GM12875 (cell line): ENCODE measurements at regions not wholly inside any gene's neighbourhood (a gene's known extent, or its start where the extent isn't known, plus 50 kb on each side); places are given as distances from the start of the nearest gene placed in this dataset.

ENCODE experiments used
- H3K4me3 ChIP-seq: one replicate; pipeline ENCODE4 v1.5.1; 2011; ENCODE audit warnings: low read depth, low read length, control low read depth
- TF ChIP-seq, protein P1 (sequence below): IDR thresholded peaks from 2 replicates; pipeline ENCODE4 v1.5.1; 2011; ENCODE audit warnings: low read depth, mild to moderate bottlenecking, control low read depth, inconsistent platforms, low read length, moderate library complexity, borderline replicate concordance; ENCODE audit not compliant: insufficient read depth

DNA sequence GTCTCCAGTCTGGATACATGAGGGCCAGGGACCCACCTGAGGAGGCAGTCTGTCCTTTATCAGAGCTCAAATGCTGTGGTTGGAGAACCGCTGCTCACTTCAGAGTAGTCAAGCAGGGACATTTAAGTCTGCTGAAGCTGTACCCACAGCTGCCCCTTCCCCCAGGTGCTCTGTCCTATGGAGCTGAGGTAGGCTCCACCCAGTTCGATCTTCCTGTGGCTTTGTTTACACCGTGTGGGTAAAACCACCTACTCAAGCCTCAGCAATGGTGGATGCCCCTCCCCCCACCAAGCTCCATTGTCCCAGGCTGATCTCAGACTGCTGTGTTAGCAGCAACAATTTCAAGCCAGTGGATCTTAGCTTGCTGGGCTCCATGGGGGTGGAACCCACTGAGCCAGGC lies 731.4 kb upstream of the HS6ST1 start:
- TF ChIP-seq, protein P1, sequence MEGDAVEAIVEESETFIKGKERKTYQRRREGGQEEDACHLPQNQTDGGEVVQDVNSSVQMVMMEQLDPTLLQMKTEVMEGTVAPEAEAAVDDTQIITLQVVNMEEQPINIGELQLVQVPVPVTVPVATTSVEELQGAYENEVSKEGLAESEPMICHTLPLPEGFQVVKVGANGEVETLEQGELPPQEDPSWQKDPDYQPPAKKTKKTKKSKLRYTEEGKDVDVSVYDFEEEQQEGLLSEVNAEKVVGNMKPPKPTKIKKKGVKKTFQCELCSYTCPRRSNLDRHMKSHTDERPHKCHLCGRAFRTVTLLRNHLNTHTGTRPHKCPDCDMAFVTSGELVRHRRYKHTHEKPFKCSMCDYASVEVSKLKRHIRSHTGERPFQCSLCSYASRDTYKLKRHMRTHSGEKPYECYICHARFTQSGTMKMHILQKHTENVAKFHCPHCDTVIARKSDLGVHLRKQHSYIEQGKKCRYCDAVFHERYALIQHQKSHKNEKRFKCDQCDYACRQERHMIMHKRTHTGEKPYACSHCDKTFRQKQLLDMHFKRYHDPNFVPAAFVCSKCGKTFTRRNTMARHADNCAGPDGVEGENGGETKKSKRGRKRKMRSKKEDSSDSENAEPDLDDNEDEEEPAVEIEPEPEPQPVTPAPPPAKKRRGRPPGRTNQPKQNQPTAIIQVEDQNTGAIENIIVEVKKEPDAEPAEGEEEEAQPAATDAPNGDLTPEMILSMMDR = no peak
- H3K4me3 ChIP-seq = no peak overlapping the region

DNA sequence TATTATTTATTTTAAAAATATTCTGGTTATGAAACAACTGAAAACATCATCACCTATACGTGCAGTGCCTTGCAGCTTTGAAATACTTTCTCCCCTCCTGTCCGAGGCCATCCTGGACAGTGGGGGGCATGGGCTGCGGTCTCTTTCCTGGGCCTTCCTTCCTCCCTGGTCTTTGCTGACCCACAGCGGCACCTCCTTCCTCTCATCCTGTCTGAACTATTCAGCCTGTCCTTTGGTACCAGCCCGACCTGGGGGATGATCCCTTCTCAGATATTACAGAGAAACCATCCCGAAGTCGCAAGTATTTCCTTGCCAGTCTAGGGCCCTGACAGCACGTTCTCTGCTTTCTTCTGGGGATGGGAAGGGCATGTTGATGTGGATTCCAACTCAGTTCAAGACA lies 736.6 kb upstream of the HS6ST1 start:
- no peak overlapping the region for H3K4me3 ChIP-seq
- TF ChIP-seq, protein P1 = no peak

DNA sequence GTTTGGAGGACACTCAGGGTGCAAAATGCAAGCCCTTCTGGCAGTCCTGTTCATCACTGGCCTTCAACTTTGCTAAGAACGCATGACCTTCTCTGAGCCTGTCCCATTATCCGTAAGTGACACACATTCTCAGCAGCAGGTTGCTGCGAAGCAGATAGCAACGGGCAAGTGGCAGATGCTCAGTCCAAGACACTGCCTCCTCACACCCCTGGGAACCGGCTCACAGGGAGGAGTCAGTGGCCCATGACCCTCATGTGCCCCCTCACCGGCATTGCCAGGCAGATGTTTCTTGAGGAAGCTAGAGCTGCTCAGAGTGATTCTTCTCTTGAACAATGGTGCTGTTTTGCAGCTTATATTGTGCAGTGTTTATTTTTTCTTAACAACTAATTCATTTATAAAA lies 737.2 kb upstream of the HS6ST1 start:
- TF ChIP-seq, protein P1 = no peak
- no peak overlapping the region for H3K4me3 ChIP-seq

DNA sequence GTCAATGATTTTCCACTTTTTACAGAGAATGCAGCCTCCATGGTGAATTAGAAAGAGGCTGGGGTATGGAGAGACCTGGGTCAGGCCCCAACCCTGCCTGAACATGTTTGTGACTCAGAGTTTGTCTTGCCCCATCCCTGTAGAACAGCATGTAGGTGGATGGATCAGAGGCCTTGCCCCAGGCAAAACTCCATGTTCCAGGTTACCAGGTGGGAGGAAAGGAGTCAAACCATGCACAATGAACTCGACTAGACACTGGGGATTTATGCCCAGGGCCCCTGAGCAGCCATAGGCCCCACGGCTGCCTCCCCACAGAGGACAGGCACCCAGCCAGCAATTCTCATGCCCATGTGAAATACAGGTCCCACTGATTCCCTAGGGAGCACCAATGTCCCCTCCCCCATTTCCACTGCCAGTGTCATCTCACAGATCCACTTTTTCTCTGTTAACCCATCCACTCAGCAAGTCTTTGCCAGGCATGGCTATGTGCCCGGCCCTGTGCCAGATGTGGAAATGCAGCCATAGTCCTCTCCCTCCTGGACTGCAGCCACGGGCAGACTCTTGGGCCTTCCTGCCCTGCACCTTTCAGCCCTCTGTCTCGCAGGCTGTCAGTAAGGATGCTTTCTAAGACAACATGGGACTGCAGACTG lies 737.8 kb upstream of the HS6ST1 start:
- no peak overlapping the region for H3K4me3 ChIP-seq
- TF ChIP-seq, protein P1 = no peak

DNA sequence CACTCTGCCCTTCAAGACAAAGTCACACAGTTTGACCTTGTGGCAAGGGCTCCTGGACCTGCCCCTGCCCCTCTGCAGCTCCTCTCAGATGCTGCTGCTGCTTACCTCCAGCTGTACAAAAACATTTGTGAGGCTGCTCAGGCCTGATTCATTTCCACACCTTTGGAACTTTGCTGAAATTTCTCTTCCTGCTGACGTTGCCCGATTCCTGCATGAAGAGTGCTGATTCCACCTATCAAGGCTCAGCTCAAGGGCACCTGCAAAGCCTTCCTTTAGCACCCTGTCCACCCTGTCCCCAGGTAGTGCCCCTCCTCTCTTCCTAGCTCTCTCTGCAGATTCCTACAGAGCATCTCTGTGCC lies 738.3 kb upstream of the HS6ST1 start:
- no peak overlapping the region for H3K4me3 ChIP-seq
- TF ChIP-seq, protein P1 = no peak

DNA sequence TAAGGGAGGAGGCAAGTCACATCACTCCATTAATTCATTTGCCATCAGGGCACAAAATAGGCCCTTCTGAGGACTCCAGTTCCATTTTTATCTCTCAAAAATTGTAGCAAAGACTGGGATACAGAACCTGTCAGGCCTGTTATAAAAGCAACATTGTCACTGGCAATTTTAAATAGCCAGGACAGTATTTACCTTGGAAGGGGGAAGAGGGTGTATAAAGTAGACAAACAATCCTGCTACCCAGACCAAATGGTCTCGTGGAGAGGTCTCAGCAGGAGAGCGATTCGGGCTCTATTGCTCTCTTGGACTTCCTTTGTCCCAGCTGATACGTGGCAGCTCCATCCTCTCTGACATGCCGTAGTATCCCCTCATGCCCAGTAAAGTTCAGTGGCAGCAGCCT lies 740.3 kb upstream of the HS6ST1 start:
- TF ChIP-seq, protein P1 = no peak
- H3K4me3 ChIP-seq = no peak overlapping the region

DNA sequence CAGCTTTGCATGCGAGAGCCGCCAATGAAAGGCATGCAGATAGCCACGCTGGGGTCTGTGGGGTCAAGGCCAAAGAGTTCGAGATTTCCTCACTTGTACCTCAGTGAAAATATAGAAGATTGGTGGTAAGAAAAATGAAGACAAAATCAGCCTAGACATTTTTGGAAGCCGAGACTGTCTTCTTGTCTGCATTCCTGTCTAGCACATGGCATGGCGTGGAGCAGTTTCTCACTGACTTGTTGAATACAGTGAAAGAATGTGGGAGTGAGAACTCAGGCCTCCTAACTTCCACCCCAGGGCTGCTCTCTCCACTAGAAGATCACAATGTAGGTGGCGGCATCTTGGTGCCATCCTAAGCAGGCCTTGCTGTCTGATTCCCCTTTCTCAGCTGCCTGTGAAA lies 740.8 kb upstream of the HS6ST1 start:
- no peak overlapping the region for H3K4me3 ChIP-seq
- TF ChIP-seq, protein P1 = no peak
